H1 (cell line): ENCODE measurements at regions not wholly inside any gene's neighbourhood (a gene's known extent, or its start where the extent isn't known, plus 50 kb on each side); places are given as distances from the start of the nearest gene placed in this dataset.

Experiments used
- EGR1 ChIP-seq: IDR thresholded peaks from 2 replicates; pipeline ENCODE4 v1.6.1; 2011; ENCODE audit warnings: low read depth, low read length, borderline replicate concordance
- EZH2 ChIP-seq: fragments of 200-600 bp; sonication (generic); IDR thresholded peaks from 2 replicates; pipeline ENCODE4 v1.7.1; 2012; ENCODE audit warnings: low read depth, mild to moderate bottlenecking, moderate library complexity, low read length, inconsistent platforms; ENCODE audit not compliant: severe bottlenecking

- TF ChIP-seq EGR1: no peak
- TF ChIP-seq EZH2: no peak
Observed at GRCh38 chr3:147244397-147244796, 161.9 kb downstream of the ZIC4 start.
